Endodermal cell (in vitro differentiated cells): ENCODE measurements at regions not wholly inside any gene's neighbourhood (a gene's known extent, or its start where the extent isn't known, plus 50 kb on each side); places are given as distances from the start of the nearest gene placed in this dataset.
A peak's percentile ranks its signal among the peaks of the same experiment; 100 is the strongest.
"Not testable (repeated sequence)": the region's sequence is repeated elsewhere in the genome, so short reads cannot be mapped to it uniquely, and the experiment has no call there.

Experiments used
- DNase-seq: peaks from one replicate; pipeline ENCODE4 v3.0.0-alpha.2; 2017
- H3K27ac ChIP-seq: 2 replicates; pipeline ENCODE4 v1.5.1; 2013; ENCODE audit warnings: mild to moderate bottlenecking, low read depth, low read length, moderate library complexity
- H3K27me3 ChIP-seq: 2 replicates; pipeline ENCODE4 v1.6.1; 2013; ENCODE audit warnings: mild to moderate bottlenecking, low read length, moderate library complexity; ENCODE audit not compliant: insufficient read depth, control insufficient read depth, poor library complexity, severe bottlenecking
- H3K36me3 ChIP-seq: 2 replicates; pipeline ENCODE4 v1.7.0; 2013; ENCODE audit warnings: mild to moderate bottlenecking, low read length, moderate library complexity; ENCODE audit not compliant: control insufficient read depth, insufficient read depth
- H3K4me1 ChIP-seq: one replicate; pipeline ENCODE4 v1.7.0; 2013; ENCODE audit warnings: low read length; ENCODE audit not compliant: control insufficient read depth, insufficient read depth
- H3K4me3 ChIP-seq: 2 replicates; pipeline ENCODE4 v1.5.1; 2013; ENCODE audit warnings: mild to moderate bottlenecking, low read length, moderate library complexity
- H3K9ac ChIP-seq: 2 replicates; pipeline ENCODE4 v1.6.1; 2013; ENCODE audit warnings: mild to moderate bottlenecking, low read length, moderate library complexity; ENCODE audit not compliant: poor library complexity, severe bottlenecking; ENCODE audit errors: extremely low read depth
- H3K9me3 ChIP-seq: 2 replicates; pipeline ENCODE4 v1.6.1; 2013; ENCODE audit warnings: mild to moderate bottlenecking, low read length, moderate library complexity; ENCODE audit not compliant: control insufficient read depth
- H3K27ac Mint-ChIP-seq: 2 replicates; pipeline ENCODE4 v1.8.0; 2020; ENCODE audit warnings: mixed read lengths
- H3K27me3 Mint-ChIP-seq: 2 replicates; pipeline ENCODE4 v1.8.0; 2021; ENCODE audit warnings: mild to moderate bottlenecking, mixed read lengths; ENCODE audit not compliant: insufficient read depth
- H3K36me3 Mint-ChIP-seq: 2 replicates; pipeline ENCODE4 v1.8.0; 2020; ENCODE audit warnings: low read depth, mixed read lengths
- H3K4me1 Mint-ChIP-seq: 2 replicates; pipeline ENCODE4 v1.8.0; 2020; ENCODE audit warnings: mixed read lengths
- H3K4me3 Mint-ChIP-seq: 2 replicates; pipeline ENCODE4 v1.8.0; 2020; ENCODE audit warnings: mild to moderate bottlenecking, moderate library complexity, mixed read lengths
- H3K9me3 Mint-ChIP-seq: 2 replicates; pipeline ENCODE4 v1.8.0; 2020; ENCODE audit warnings: mild to moderate bottlenecking, mixed read lengths
- WGBS, 2 experiments: methylation state at CpG; one replicate each; pipeline versions ENCODE4 v1.1.5 to v1.1.7; 2013; ENCODE audit warnings: missing lambda C conversion rate in 2 of 2, mixed read lengths in 1 of 2; ENCODE audit not compliant: insufficient coverage in 1 of 2, insufficient read length in 1 of 2; 5-methylcytosine and 5-hydroxymethylcytosine counted together
- TF ChIP-seq, protein P1 (sequence below): fragments of 200-600 bp; sonication (generic); conservative IDR thresholded peaks from 2 replicates; pipeline ENCODE4 v1.5.0; 2021; ENCODE audit warnings: antibody characterized with exemption, mild to moderate bottlenecking

DNA sequence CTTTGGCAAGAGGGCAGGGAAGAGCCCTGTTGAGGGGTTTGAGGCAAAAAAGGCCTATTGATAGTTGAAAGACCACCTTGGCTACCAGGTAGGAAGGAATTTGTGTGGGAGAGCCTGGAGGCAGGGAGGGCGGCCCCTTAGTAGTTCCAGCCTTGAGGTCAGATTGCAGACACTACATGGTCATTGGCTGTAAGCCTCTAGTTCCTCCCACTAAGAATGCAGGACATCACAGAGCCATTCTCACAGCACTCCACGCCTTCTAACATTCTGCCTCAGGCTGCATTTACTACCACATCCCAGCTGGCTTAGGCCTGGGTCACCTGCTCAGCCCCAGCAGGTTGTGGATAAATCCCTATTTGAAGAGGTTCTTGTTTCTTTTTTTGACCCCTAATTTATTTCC lies 91.0 kb upstream of the SNX9 start:
- Histone ChIP-seq H3K4me1 (peaks cover 4% of the 10 kb centered on the region), H3K4me3 (no peak overlapping the region), H3K27me3 (no peaks in the 10 kb centered on the region), H3K27ac (no peak overlapping the region), H3K36me3 (no peaks in the 10 kb centered on the region), H3K9me3 (no peaks in the 10 kb centered on the region), H3K9ac (no peak overlapping the region)
- Mint-ChIP-seq H3K27ac (peak overlapping the region; percentile 77), H3K4me1 (peaks cover 18% of the 10 kb centered on the region), H3K36me3 (no peaks in the 10 kb centered on the region), H3K4me3 (no peak overlapping the region), H3K27me3 (no peaks in the 10 kb centered on the region), H3K9me3 (peaks cover 8% of the 10 kb centered on the region)
- TF ChIP-seq, protein P1, sequence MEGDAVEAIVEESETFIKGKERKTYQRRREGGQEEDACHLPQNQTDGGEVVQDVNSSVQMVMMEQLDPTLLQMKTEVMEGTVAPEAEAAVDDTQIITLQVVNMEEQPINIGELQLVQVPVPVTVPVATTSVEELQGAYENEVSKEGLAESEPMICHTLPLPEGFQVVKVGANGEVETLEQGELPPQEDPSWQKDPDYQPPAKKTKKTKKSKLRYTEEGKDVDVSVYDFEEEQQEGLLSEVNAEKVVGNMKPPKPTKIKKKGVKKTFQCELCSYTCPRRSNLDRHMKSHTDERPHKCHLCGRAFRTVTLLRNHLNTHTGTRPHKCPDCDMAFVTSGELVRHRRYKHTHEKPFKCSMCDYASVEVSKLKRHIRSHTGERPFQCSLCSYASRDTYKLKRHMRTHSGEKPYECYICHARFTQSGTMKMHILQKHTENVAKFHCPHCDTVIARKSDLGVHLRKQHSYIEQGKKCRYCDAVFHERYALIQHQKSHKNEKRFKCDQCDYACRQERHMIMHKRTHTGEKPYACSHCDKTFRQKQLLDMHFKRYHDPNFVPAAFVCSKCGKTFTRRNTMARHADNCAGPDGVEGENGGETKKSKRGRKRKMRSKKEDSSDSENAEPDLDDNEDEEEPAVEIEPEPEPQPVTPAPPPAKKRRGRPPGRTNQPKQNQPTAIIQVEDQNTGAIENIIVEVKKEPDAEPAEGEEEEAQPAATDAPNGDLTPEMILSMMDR: no peak
- peak; percentile 79 for DNase-seq
- 72 to 75% methylated on average over 1 to 2 of the region's 2 CpGs for WGBS, 2 experiments

DNA sequence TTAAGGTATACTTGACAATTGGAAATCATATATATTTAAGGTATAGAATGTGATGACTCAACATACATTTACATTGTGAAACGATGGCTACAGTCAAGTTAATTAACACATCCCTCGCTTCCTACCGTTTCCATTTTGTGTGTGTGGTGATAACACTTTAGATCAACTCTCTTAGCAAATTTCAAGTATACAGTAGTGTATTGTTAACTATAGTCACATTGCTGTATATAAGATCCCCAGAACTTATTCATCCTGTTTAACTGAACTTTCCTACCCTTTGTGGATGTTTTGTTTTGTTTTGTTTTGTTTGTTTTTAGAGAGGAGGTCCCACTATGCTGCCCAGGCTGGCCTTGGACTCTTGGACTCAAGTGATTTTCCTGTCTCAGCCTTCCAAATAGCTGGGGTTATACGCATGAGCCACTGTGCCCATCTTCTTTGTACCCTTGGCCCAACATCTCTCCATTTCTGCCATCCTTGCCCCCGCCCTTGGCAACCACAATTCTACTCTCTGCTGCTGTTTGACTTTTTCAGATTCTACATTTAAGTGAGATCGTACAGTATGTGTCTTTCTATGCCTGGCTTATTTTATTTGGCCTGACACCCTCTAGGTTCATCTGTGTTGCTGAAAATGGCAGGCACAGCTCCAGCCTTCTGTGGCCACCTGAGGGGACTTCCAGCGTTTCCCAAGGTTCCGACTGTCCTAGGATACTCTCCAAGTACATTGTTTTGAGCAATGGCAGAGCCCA lies 90.5 kb upstream of the SNX9 start:
- DNase-seq: peak; percentile 25
- H3K27me3 Mint-ChIP-seq: no peaks in the 10 kb centered on the region
- Histone ChIP-seq H3K9me3 (no peaks in the 10 kb centered on the region), H3K9ac (no peak overlapping the region), H3K4me1 (peaks cover 4% of the 10 kb centered on the region), H3K36me3 (no peaks in the 10 kb centered on the region), H3K27ac (no peak overlapping the region), H3K27me3 (no peaks in the 10 kb centered on the region), H3K4me3 (no peak overlapping the region)
- H3K4me3 Mint-ChIP-seq: no peak overlapping the region
- H3K9me3 Mint-ChIP-seq: peaks cover 13% of the 10 kb centered on the region
- H3K36me3 Mint-ChIP-seq: no peaks in the 10 kb centered on the region
- peaks cover 18% of the 10 kb centered on the region for H3K4me1 Mint-ChIP-seq
- TF ChIP-seq, protein P1: no peak
- whole genome bisulfite sequencing, 2 experiments: 93 to 96% methylated on average over 4 to 5 of the region's 8 CpGs
- peak overlapping the region; percentile 0 for H3K27ac Mint-ChIP-seq

DNA sequence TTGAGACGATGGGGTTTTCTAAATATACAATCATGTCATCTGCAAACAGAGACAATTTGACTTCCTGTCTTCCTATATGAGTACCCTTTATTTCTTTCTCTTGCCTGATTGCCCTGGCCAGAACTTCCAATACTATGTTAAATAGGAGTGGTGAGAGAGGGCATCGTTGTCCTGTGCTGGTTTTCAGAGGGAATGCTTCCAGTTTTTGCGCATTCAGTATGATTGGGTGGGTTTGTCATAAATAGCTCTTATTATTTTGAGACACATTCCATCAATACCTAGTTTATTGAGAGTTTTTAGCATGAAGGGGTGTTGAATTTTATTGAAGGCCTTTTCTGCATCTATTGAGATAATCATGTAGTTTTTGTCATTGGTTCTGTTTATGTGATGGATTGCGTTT lies 86.5 kb upstream of the SNX9 start:
- not testable (repeated sequence) for H3K9me3 ChIP-seq, DNase-seq, H3K27me3 ChIP-seq, H3K27ac ChIP-seq, H3K27ac Mint-ChIP-seq, H3K4me1 ChIP-seq, H3K9ac ChIP-seq, H3K4me3 ChIP-seq, H3K4me3 Mint-ChIP-seq, H3K36me3 Mint-ChIP-seq, H3K27me3 Mint-ChIP-seq, H3K36me3 ChIP-seq
- Mint-ChIP-seq H3K9me3 (peaks cover 34% of the 10 kb centered on the region), H3K4me1 (peaks cover 13% of the 10 kb centered on the region)
- WGBS, 2 experiments: 96% methylated on average over 2 of the region's 4 CpGs; no CpG with 5 or more reads in 1 of the 2 experiments
